22Rv1 (cell line): ENCODE measurements at regions not wholly inside any gene's neighbourhood (a gene's known extent, or its start where the extent isn't known, plus 50 kb on each side); places are given as distances from the start of the nearest gene placed in this dataset.
"Not testable (repeated sequence)": the region's sequence is repeated elsewhere in the genome, so short reads cannot be mapped to it uniquely, and the experiment has no call there.

Experiments used
- H3K27ac ChIP-seq: fragments of 450-650 bp; 2 replicates; pipeline ENCODE4 v1.5.1; 2017
- ZFX ChIP-seq: fragments of 450-650 bp; IDR thresholded peaks from 2 replicates; pipeline ENCODE4 v1.6.1; 2017; ENCODE audit warnings: antibody characterized with exemption, borderline replicate concordance
- TF ChIP-seq, protein P1 (sequence below): fragments of 450-650 bp; IDR thresholded peaks from 2 replicates; pipeline ENCODE4 v1.5.1; 2017; ENCODE audit warnings: mild to moderate bottlenecking

DNA sequence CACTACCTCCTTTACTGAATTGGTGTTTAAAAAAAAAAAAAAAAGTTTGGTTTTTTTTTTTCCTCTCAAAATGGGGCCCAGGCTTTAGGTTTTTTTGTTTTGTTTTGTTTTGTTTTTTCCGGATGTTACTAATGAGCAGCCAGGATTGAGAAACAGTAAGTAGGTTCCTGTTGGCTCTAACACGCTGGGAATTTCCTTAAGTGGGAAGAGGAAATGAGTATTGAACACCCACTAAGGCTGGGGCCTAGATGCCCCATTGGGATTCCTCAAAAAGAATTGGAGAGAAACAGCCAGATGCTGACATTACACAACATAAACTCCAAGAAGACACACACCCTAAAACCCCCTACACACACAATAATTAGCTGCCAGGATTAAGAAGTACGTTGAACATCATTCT lies 102.2 kb upstream of the NANOS1 start:
- no peak overlapping the region for H3K27ac ChIP-seq
- TF ChIP-seq ZFX = no peak
- TF ChIP-seq, protein P1, sequence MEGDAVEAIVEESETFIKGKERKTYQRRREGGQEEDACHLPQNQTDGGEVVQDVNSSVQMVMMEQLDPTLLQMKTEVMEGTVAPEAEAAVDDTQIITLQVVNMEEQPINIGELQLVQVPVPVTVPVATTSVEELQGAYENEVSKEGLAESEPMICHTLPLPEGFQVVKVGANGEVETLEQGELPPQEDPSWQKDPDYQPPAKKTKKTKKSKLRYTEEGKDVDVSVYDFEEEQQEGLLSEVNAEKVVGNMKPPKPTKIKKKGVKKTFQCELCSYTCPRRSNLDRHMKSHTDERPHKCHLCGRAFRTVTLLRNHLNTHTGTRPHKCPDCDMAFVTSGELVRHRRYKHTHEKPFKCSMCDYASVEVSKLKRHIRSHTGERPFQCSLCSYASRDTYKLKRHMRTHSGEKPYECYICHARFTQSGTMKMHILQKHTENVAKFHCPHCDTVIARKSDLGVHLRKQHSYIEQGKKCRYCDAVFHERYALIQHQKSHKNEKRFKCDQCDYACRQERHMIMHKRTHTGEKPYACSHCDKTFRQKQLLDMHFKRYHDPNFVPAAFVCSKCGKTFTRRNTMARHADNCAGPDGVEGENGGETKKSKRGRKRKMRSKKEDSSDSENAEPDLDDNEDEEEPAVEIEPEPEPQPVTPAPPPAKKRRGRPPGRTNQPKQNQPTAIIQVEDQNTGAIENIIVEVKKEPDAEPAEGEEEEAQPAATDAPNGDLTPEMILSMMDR = no peak

DNA sequence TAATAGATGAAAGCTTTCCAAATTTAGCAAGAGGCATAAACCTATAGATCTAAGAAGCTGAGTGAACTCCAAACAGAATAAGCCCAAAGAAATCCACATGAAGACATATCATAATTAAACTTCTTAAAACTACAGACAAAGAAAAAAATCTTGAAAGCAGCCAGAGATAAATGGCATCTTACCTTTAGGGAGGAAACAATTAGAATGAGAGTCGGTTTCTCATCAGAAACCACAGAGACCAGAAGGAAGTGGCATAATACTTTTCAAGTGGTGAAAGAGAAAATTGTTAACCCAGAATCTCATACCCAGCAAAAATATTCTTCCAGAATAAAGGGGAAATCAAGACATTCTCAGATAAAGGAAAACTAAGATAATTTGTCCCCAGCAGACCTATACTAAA lies 98.9 kb upstream of the NANOS1 start:
- TF ChIP-seq ZFX = no peak
- TF ChIP-seq, protein P1 = no peak
- H3K27ac ChIP-seq = no peak overlapping the region

DNA sequence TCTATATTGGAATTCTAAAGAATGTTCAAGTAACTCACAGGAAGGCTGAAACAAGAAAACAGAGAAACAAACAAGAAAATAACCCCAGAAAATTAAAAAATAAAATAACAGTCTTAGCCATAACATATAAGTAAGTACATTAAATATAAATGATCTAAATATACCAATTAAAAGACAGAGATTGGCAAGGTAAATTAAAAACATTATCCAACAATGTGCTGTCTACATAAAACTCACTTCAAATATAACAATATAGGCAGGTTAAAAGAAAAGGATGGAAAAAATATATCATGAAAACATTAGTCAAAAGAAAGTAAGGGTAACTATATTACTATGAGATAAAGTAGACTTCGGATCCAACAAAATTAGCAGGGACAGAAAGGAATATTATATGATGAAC lies 98.1 kb upstream of the NANOS1 start:
- H3K27ac ChIP-seq = no peak overlapping the region
- no peak for TF ChIP-seq ZFX
- TF ChIP-seq, protein P1 = no peak

DNA sequence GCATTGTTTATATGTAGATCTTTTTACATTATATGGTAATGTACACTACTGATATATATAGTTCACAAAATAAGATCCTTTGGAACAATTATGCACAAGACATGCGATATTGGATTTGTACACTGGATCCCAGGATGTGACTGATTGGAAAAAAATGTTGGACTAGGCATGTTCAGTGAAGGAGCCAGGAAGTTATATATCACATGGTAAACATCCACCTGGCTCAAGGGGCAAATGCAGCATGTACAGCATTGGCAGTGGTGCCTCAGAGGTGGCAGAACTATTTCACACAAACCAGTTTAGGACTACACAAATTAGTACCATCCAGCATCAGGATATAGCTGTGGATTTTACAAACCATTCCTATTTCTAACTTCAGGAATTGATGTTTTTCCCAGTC lies 97.4 kb upstream of the NANOS1 start:
- not testable (repeated sequence) for H3K27ac ChIP-seq

DNA sequence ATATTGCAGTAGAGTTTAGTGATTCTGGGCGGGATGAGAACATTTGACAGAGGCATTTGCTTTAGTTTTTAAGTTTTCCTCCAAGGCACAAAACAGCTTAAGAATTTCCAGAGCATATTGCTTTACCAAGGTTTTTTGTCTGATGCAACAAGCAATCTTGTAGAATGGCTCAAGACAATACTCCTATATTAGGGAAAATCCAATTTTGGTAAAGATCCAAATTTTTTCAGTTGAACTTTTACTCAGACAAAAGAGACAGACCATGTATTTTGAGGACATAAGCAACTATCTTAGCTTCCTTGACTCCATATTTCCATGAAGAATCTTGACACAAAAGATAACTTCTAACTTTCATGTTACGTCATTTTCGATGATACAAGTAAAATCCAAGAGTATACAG lies 92.3 kb upstream of the NANOS1 start:
- no peak overlapping the region for H3K27ac ChIP-seq
- TF ChIP-seq, protein P1 = no peak
- no peak for TF ChIP-seq ZFX

DNA sequence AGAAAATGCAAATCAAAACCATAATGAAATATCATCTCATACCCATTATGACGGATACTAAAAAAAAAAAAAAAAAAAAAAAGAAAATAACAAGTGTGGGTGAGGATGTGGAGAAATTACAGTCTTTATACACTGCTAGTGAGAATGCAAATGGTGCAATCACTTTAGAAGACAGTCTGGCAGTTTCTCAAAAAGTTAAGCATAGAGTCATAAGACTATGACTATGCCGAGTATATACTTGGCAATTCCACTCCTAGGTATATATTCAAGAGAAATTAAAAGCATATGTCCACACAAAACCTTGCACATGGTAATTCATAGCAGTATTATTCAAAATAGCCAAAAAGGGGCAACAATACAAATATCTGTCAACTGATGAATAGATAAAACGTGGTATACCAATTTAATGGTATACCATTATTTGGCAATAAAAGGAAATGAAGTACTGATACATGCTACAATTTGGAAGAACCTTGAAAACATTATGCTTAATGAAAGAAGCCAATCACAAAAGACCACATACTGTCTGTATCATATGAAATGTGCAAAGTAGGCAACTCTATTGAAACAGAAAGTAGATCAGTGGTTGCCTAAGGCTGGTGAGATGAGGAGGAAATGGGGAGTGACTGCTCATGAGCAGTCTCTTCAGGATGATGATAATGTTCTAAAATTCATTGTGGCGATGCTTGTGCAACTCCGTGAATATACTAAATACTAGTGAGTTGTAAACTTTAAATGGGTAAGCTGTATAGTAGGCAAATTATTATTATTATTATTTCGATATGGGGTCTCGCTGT lies 90.1 kb upstream of the NANOS1 start:
- TF ChIP-seq, protein P1 = no peak
- no peak for TF ChIP-seq ZFX
- no peak overlapping the region for H3K27ac ChIP-seq

DNA sequence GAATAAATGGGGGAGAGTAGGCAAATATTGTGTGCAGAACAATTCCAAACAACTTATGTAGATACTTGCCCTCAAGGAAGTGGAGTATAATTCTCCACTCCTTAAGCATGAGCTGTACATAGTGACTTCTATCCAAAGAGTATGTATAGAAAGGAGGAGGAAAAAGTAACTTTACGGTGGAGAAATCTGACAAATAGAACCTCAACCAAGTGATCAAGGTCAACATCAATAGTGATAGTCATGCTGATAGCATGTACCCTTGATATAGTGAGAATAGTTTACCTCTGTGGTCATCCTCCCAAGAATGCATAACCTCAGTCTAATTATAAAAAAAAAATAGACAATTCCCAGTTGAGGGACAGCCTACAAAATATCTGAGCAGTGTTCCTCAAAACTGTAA lies 89.1 kb upstream of the NANOS1 start:
- TF ChIP-seq, protein P1 = no peak
- TF ChIP-seq ZFX = no peak
- H3K27ac ChIP-seq = no peak overlapping the region

DNA sequence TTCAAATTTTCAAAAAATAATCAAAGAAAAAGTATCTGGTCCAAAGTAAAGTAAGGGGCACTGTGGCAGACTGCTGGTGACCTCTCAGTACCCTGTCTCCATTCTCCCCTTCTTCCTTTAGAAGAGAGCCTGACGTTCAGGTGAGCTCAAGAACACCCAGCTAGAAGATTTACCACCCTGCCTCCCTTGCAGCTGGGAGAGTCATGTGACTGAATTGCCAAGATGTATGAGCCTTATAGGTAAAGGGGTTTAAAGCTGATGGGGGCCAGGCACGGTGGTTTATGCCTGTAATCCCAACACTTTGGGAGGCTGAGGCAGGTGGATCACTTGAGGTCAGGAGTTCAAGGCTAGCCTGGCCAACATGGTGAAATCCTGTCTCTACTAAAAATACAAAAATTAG lies 86.3 kb upstream of the NANOS1 start:
- TF ChIP-seq, protein P1 = no peak
- no peak for TF ChIP-seq ZFX
- no peak overlapping the region for H3K27ac ChIP-seq
